ENCODE measurements at regions not wholly inside any gene's neighbourhood (a gene's known extent, or its start where the extent isn't known, plus 50 kb on each side); places are given as distances from the start of the nearest gene placed in this dataset.
"Not testable (repeated sequence)": the region's sequence is repeated elsewhere in the genome, so short reads cannot be mapped to it uniquely, and the experiment has no call there.

DNA sequence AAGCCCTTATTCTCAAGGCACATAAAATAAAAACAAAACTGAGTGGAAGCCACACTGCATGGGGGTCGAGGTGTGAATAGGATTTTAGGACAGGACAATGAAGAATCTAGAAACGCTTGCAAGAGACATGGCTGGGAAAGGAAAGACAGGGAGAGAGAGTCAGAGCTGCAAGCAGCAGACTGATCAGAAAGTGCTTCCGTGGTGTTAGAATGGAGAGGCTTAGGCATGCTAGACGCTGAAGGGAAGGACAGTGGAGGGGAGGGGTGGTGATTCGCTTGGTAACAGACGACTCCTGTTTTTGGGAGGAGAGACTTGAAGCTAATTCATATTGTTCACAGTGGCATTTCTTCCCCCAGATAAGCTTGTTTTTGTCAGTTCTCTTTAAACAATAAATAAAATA is 173.5 kb downstream of the AIPL1 start:
- peak in 2 of 58 donors; percentile 1 to 3 for DNase-seq

DNA sequence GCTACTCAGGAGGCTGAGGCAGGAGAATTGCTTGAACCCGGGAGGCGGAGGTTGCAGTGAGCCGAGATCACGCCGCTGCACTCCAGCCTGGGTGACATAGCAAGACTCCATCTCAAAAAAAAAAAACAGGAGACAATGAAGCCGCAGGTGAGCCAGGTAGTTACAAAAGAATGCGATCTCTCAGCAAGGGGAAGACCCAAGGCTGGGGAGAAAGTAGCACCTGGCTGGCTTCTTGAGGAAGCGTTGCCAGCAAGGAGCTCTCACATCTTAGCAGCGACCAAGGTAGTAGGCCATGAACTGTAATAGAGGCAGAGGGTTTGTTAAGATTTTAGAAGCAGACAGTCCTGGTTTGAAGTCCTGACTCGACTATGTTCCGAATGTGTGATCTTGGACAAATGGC is 175.0 kb downstream of the AIPL1 start:
- no peak for DNase-seq

DNA sequence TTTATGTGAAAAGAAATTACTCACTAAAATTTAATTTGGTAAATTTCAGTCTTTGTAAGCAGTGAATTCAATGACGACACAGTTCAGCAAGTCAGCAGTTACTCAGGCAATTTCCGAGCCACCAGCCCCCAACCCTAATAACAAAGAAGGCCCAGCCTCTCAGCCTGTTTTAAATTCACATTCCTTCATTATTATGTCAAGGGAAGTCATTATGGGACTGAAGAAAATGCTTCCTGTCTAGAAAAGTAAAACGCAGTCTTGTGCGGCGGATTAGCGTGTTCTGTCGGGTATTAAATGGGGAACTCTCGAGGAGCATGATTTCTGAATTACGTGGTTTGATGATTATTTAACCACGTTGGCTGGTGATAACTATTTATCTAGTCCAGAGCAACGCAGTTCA is 177.6 kb downstream of the AIPL1 start:
- DNase-seq, result no peak

DNA sequence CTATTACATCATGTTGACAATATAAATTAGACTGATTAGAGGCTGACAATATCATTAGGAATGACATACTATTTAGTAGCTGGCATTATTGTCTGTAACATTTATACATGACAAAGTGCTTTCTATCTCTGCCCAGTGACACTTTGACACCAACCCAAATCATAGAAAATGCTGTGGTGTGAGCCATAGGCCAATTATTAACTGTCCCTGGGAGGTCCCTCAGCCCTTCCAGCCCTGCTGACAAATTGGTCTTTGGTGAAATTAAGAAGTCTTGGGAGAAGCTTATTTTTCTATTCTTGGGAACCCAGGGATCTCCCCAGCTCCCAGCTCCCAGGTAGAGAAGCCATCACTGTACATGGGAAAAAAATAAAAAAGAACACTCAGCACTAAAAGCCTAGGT is 179.6 kb downstream of the AIPL1 start:
- no peak for DNase-seq

DNA sequence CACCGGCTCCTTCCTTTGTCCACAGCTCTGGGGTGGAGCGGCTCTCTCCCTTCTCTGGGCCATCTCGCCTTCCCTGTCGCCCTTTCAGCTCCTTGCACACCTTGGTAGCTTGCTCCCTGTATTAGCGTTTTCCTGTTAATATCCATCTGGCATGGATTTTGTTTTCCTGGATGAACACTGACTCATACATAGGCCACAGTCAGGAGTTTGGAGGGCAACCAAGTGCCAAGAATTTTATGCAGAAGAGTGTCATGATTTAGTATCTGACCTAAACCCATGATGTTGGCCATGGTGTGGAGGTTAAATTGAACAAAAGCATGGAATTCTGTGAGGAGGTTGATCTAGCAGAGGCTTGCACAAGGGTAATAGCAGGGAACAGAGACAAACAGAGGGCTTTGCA is 180.9 kb downstream of the AIPL1 start:
- no peak for DNase-seq

DNA sequence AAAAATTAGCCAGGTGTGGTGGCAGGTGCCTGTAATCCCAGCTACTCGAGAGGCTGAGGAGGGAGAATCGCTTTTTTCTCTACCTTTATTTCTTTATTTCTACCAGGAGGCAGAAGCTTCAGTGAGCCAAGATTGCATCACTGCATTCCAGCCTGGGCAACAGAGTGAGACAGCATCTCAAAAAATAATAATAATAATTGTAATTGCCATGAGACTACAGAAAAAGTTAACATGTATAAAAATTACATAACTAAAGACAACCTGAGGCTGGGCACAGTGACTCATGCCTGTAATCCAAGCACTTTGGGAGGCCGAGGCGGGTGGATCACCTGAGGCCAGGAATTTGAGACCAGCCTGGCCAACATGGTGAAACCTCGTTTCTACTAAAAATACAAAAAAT is 181.5 kb downstream of the WSCD1 start:
- DNase-seq, result not testable (repeated sequence)

DNA sequence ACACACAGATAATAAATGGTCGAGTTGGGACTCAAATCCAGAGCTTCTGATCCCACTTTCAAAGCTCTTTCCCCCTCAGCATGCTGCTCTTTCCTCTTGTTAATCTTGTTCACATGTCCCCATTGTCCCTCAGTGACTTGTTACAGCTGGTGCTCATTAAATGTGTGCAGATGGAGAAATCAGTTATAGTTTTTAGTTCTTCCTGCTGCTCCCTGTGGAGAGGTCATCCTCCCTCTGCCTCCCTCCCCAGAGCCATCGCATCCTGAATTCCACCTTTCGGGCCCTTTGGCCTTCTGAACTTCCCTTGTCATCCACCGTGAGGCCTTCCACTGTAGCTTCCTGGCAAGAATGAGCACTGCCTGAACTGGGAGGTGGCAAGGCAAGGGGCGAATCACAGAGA is 179.6 kb downstream of the WSCD1 start:
- no peak for DNase-seq

DNA sequence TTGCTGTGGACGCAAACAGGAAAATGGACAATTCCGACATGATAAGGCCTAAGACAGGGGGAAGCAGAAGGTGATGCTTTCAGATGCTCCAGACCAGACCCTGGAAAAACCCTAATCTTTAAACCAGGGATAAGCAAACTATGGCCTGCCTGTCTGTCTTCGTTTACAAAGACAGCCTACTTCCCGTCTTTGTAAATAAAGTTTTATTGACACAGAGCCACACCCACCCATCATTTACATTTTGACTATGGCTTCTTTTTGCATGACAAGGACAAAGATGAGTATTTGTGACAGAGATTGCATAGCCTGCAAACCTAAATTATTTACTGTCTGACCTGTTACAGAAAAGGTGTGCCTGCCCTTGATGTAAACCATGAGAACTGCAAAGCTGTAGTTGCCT is 177.9 kb downstream of the WSCD1 start:
- no peak for DNase-seq

DNA sequence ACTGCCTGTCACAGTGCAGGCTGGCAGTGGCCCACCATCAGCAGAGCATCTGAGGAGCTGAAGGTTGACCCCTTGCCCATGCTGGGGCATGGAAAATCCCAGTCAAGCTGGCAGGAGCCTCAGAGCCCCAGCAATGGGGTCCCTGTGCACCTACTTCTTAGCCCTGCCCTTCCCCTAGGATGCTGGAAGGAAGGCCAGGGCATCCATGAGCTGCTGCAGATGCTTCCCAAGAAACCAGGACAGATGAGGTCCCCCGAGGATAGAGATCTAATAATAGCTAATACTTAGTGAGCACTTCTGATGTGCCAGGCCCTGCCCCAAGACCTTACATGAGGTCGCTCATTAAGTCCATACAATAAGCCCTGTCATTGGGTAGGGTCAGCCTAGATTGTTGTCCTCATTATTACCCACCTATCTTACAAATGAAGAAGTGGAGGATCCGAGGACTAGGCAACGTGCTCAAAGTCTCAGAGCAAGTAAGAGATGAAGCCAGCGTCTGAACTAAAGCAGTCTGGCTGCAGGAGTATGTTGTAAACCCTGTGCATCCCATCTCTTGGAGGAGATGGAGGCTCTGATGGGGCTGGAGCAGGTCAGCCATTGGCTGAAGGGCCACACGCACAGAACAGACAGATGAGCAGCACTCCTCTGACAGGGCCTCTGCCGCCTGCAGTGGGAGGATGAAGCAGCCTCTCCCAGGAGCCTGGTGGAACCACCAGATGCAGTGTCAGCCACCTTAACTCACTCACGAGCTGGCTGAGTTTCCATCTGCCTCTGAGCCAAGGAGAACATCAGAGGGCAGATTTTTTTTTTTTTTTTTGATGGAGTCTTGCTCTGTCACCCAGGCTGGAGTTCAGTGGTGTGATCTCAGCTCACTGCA is 175.4 kb downstream of the WSCD1 start:
- DNase-seq, result no peak

DNA sequence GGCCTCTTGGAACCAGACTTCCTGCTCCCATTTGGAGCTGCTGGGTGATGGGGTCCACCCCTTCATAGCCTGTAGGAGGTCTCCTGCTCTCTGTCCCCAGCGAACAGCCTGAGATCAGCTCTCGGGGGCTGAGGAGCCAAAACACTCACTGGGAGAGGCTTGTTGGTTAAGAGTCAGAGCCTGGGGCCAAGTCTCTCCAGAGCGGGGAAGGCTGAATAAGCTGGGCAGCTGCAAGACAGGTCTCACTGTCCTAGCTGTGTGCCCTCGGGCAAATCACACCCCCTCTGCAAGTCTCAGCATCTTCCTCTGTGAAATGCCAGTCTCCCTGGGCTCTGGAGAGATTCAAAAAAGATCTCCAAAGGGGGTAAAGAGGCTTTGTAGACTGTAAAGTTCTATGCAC is 174.6 kb downstream of the WSCD1 start:
- DNase-seq, result no peak

DNA sequence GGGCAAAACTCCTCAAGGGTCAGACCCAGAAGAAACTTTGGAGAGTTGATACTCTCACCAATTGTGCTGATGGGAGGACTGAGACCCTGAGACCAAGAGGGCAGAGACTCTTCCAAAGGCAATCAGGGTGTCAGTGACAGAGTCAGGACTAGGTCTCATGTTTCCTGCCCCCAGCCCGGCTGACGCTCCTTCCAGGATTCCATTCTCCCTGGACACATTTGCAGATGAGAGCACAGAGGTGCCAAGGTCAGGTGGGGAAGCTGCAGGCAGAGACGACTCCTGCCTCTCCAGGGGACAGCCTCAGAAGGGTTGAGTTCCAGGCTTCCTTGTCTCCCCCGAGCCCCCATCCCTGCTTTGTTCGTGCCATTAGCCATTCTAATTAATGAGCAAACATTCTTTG is 174.1 kb downstream of the WSCD1 start:
- DNase-seq, result no peak

DNA sequence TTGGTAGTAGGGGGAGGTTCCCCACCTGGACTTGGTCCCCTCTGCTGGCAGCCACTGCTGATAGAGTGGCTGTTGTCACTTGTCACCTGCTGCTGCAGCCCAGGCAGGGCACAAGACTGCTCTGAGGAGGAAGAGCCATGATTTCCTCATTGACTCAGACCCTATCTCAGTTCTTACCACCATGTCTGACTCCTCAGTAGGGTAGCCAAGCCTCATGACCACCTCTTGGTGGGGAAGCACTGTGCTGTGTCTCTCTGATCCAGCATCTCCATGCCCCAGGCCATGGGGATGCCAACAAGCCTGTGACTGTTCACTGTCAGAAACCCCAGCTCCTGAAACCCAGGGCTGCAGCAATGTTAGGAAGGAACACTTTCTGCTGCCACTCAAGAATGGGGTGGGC is 173.0 kb downstream of the WSCD1 start:
- no peak for DNase-seq

DNA sequence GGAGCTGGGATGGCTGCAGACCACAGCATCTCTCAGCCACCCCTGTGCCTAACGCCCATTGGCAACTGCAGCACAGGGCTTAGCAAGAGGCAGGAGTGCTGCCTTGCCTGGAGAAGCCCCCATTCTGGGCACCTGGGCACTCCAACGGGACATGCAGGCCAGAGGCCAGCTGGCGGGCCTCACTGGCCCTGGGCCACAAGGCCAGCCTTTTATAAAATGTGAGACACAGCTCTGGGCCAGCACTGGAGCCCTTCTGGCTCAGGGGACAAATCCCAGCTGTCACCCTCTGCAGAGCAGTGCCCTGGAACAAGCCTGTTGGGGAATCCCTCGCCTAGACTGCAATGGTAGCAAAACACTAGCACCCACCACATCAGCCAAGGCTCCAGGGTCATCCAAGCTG is 171.8 kb downstream of the WSCD1 start:
- DNase-seq, result peak in 36 of 58 donors; percentile 3 to 76 (median 24)

DNA sequence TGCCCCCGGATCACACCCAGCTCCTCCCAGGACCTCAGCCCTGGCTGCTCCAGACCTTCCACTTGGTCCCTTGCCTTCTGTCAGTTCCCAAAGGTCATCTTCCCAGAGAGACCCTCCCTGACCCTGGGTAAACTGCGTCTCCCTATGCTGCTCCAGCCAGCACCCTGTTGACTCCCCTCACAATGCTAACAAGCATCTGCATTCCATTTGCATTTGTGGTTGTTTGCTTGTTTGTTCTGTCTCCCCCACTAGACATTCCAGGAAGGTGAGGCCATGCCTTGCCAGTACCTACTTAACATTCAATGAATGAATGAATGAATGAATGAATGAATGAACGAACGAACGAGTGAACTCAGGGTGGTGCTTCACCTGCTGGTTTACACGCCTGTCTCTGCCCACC is 171.2 kb downstream of the WSCD1 start:
- no peak for DNase-seq

DNA sequence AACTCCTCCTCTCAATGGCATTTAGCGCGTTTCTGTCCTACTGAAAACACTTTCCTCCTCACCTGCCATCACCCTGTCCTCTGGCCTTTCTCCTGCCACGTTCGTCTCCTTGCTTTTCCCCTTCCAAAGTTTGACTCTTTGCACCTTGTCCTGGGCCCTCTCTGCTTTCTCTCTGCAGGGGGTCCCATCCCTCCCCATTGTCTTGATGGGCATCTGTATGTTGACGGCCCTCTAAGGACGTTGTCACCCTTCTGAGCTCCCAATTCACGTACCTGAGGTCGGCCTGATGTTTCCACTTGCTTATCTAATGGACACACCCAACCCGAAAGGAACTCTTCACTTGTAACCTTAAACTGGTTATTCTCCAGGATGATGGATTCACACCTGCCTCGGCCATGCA is 170.4 kb downstream of the WSCD1 start:
- no peak for DNase-seq

DNA sequence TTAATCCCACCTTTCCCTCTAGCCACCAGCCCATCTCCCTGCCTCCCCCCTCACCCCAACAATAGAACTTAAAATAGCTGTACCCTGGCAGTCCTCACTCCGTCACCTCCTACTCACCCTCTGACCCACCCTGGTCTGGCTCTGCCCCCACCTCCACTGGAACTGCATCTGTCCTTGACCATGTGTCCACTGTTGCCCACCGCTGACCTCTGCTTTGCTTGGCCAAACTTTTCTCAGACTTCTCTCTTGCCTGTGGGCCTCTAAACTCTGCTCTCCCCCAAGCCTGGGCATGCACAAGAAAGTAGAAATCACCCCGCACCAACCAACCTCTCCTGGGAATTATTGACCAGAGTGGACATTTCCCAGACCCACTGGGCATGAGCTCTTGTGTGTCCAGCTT is 169.8 kb downstream of the WSCD1 start:
- DNase-seq, result no peak

DNA sequence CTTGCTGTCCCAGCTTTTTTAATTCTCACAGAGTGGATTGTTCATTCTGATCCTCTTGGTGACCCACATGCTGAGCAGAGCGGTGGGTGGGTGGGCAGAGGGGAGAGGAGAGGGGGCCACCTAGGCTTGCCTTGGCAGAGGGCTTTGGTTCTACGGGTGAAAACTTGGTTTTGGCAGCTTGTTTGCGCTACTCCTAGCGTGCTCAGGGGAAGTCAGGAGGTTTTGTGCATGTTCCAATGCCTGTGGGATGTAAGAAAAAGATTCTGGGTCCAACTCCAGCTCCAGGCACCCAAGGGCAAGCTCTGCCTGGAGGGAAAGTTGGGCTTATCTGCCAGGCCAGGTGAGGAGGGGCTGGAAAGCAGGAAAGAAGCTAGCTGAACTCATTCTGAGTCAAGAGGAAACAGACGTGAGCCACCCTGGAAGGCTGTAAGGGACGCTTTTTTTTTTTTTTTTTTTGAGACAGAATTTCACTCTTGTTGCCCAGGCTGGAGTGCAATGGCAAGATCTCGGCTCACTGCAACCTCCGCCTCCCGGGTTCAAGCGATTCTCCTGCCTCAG is 169.1 kb downstream of the WSCD1 start:
- peak in 12 of 58 donors; percentile 2 to 32 (median 10) for DNase-seq

DNA sequence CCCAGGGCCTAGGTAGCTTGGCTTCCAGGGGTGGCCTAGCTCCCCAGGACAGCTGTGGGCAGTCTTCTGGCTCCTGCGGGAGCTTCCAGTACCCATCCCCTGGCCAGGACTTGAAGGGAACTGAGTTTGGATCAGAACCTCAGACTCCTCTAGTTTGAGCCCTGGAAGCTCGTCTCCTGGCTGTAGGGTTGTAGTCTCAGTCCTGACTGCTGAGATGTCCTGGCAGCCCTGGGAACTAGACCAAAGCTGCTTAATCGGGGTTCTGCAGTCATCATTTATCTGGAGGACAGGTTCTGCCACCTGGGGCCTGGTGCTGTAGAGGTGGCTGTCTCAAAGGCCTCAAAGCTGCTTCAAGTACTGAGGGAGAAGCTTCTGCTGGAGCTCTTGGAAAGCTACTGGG is 163.7 kb downstream of the WSCD1 start:
- DNase-seq, result no peak

DNA sequence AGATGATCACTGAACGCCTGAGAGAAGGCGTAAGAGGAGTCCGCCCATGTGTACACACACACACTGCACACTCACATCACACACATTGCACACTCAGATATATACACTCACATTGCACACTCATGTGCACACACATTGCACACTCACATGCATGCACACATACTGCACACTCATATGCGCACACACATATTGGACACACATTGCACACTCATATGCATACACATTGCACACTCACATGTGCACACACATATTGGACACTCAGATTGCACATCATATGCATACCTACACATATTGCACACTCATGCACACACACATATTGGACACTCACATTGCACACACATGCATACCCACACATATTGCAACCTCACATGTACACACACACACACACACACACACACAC is 163.2 kb downstream of the WSCD1 start:
- DNase-seq, result no peak

DNA sequence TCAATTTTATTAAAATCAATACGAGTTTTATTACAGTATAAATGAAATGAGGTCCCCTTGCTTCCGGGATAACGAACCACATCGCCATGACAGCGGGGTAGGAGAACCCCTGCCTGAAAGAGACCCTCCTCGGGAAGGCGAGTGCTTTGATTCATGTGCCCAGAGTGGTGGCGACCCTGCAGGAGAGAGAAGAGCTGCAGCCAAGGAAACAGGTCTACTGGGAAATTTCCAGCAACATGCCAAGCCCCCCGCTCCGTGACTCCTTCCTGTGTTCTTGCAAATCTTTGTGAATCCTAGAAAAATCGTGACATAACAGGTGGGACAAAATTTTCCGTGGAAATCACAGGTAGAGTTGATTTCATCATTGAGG is 162.5 kb downstream of the WSCD1 start:
- no peak for DNase-seq

DNA sequence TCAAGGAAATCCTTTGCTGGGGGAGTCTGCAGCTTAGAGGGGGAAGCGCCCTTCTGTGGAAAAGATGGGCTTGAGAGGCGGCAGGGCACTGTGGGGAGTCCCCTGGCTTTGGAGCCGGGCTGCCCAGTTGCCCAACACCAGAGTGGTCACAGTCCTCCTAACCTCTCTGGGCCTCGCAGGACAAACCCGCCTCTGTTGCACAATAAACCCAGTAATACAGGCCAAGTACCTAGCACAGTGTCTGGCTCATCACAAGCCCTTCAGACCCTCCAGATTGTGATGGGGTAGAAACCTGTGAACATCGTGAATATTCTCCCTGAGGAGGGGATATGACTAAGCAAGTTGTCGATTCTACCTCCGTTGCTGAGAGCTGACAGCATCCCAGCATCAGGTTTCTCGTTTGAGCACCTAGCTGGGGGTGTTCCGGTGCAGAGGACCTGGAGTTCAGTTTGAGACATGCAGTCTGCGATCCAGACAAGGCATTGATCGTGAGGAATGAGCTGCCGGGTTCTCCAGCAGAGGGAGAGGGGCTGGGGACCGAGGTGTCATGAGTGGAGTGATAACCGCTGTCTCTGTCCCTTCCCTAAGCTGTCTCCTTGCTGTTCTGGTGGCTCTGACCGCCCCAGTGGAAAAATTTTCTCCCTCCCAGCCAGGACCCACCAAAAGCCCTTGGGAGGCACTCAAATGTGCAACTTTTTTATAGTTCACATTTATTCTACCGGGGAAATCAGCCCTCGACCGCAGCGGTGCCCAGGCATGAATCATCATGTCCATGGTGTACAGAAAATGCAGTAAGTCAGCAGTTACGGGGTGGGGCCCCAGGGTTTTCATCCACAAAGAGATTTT is 161.9 kb downstream of the WSCD1 start:
- no peak for DNase-seq

DNA sequence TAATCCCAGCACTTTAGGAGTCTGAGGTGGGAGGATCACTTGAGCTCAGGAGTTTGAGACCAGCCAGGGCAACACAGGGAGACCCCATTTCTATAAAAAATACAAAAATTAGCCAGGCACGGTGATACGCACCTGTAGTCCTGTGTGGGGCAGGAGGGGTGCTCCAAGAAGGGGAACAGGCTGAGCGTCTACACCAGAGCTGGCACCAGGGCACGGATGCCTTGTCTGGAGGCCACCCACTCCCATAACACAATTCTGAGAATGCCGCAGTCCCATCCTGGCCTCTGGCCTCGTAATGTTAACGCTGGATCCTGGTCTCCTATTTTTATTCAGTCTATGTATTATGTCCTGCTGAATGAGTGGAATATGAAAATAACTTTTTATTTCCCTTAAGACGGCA is 161.3 kb downstream of the WSCD1 start:
- DNase-seq, result no peak
